Uterus (tissue), 3 donors: ENCODE measurements at regions not wholly inside any gene's neighbourhood (a gene's known extent, or its start where the extent isn't known, plus 50 kb on each side); places are given as distances from the start of the nearest gene placed in this dataset.

ENCODE experiments used
- DNase-seq, 2 donors: peaks; one replicate each; pipeline ENCODE4 v3.0.0-alpha.2; 2019 to 2020
- H3K27ac ChIP-seq, 2 donors: fragments of 200-600 bp; sonication (generic); 1 replicate in 1 of 2; 2 replicates in 1 of 2; pipeline ENCODE4 v1.5.1; 2016 to 2018
- H3K27me3 ChIP-seq, 2 donors: fragments of 200-600 bp; sonication (generic); one replicate each; pipeline ENCODE4 v1.5.1; 2018 to 2019; ENCODE audit warnings: control low read depth in 1 of 2
- H3K36me3 ChIP-seq, 2 donors: fragments of 200-600 bp; sonication (generic); one replicate each; pipeline ENCODE4 v1.5.1; 2019; ENCODE audit warnings: control low read depth in 1 of 2
- H3K4me1 ChIP-seq, 2 donors: fragments of 200-600 bp; sonication (generic); one replicate each; pipeline ENCODE4 v1.5.1; 2018 to 2019; ENCODE audit warnings: control low read depth in 1 of 2
- H3K4me3 ChIP-seq, 2 donors: fragments of 200-600 bp; sonication (generic); 1 replicate in 1 of 2; 2 replicates in 1 of 2; pipeline ENCODE4 v1.5.1; 2018 to 2019; ENCODE audit warnings: mild to moderate bottlenecking in 1 of 2
- H3K9me3 ChIP-seq, 2 donors: fragments of 200-600 bp; sonication (generic); one replicate each; pipeline ENCODE4 v1.5.1; 2019; ENCODE audit warnings: control low read depth in 1 of 2
- CTCF ChIP-seq, 4 experiments: fragments of 200-600 bp in 2 of 4; fragments of 450-650 bp in 2 of 4; sonication (generic) in 2 of 4; IDR thresholded peaks; one replicate each; pipeline ENCODE4 v1.5.1; 2016 to 2019; ENCODE audit warnings: antibody characterized with exemption in 4 of 4, mild to moderate bottlenecking in 2 of 4, moderate library complexity in 1 of 4
- POLR2A ChIP-seq, 2 donors: fragments of 450-650 bp; IDR thresholded peaks; one replicate each; pipeline ENCODE4 v1.6.1; 2016; ENCODE audit warnings: antibody characterized with exemption in 2 of 2, mild to moderate bottlenecking in 1 of 2, moderate library complexity in 1 of 2
- intact Hi-C: fragments of 100-400 bp; cut with DNase I; formaldehyde crosslinking; loops from one replicate; pipeline ENCODE4 v1.15.1; 2023; ENCODE audit warnings: low total_unique reads
- donor health status: DM: yes; HTN: yes; CAD: no.

- H3K27me3 ChIP-seq: no peaks in the 10 kb centered on the region
- no peaks in the 10 kb centered on the region for H3K4me1 ChIP-seq
- intact Hi-C loops: no loop called here
- DNase-seq: no peak
- no peaks in the 10 kb centered on the region for H3K9me3 ChIP-seq
- H3K36me3 ChIP-seq: no peaks in the 10 kb centered on the region
- TF ChIP-seq CTCF (IDR thresholded peaks at IDR 0.05) (no peak), POLR2A (IDR thresholded peaks at IDR 0.05) (no peak)
- no peak overlapping the region for H3K27ac ChIP-seq
- H3K4me3 ChIP-seq: no peak overlapping the region
Measured at GRCh38 chr9:38194870-38195269, 125.8 kb upstream of the SHB start.

- TF ChIP-seq POLR2A (IDR thresholded peaks at IDR 0.05): no peak
- no peak for TF ChIP-seq CTCF (IDR thresholded peaks at IDR 0.05)
- intact Hi-C loops: no loop called here
- no peak for DNase-seq
Measured at GRCh38 chr9:38192731-38193265, 123.8 kb upstream of the SHB start.

GRCh38 chr9:38186404-38187115 is 117.5 kb upstream of the SHB start:
- Histone ChIP-seq H3K9me3 (no peaks in the 10 kb centered on the region), H3K4me1 (no peaks in the 10 kb centered on the region), H3K27me3 (no peaks in the 10 kb centered on the region), H3K4me3 (no peak overlapping the region), H3K27ac (no peak overlapping the region), H3K36me3 (no peaks in the 10 kb centered on the region)
- intact Hi-C loops: loop anchor here (10.0 kb wide), 1 partner anchor 62 kb away; no protein-coding TSS in a partner anchor
- DNase-seq: no peak
- TF ChIP-seq CTCF (IDR thresholded peaks at IDR 0.05): no peak
- no peak for TF ChIP-seq POLR2A (IDR thresholded peaks at IDR 0.05)

More at GRCh38 chr9:38192731-38193265, 123.8 kb upstream of the SHB start:
- no peaks in the 10 kb centered on the region for H3K4me1 ChIP-seq
- no peaks in the 10 kb centered on the region for H3K36me3 ChIP-seq
- H3K4me3 ChIP-seq: no peak overlapping the region
- H3K27me3 ChIP-seq: no peaks in the 10 kb centered on the region
- no peaks in the 10 kb centered on the region for H3K9me3 ChIP-seq
- no peak overlapping the region for H3K27ac ChIP-seq

GRCh38 chr9:38185647-38186403 is 116.8 kb upstream of the SHB start:
- H3K36me3 ChIP-seq: no peaks in the 10 kb centered on the region
- H3K9me3 ChIP-seq: no peaks in the 10 kb centered on the region
- intact Hi-C loops: loop anchor here (10.0 kb wide), 1 partner anchor 61 kb away; no protein-coding TSS in a partner anchor
- no peak overlapping the region for H3K4me3 ChIP-seq
- no peak for DNase-seq
- H3K27me3 ChIP-seq: no peaks in the 10 kb centered on the region
- no peaks in the 10 kb centered on the region for H3K4me1 ChIP-seq
- TF ChIP-seq CTCF (IDR thresholded peaks at IDR 0.05): no peak
- H3K27ac ChIP-seq: no peak overlapping the region
